HG02981 (cell line): ENCODE measurements at regions not wholly inside any gene's neighbourhood (a gene's known extent, or its start where the extent isn't known, plus 50 kb on each side); places are given as distances from the start of the nearest gene placed in this dataset.

Source experiments
- ATAC-seq: cut with Tn5 transposase; IDR thresholded peaks from one replicate; pipeline ENCODE4 v1.9.1; 2021; ENCODE audit warnings: mild to moderate bottlenecking, moderate library complexity; ENCODE audit not compliant: unreplicated experiment

DNA sequence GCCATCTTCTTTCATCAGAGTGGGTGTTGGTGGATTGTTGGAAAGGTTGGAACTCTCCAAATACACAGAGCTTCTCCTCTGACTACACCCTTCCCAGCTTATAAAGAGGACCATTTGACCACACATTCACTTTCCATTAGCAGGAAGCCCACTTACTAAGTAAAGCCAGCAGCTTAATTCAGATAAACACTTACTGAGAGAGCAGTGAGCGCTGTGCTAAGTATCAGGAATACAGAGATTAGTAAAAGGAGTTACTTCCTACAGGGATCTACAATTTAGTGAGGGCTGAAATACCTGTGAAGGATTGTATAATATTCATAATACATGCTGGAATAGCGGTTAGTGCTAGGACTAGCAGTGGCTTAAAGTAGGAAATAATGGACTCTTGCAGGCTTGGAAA, 343.0 kb downstream of the NYAP2 start:
- no peak for ATAC-seq

DNA sequence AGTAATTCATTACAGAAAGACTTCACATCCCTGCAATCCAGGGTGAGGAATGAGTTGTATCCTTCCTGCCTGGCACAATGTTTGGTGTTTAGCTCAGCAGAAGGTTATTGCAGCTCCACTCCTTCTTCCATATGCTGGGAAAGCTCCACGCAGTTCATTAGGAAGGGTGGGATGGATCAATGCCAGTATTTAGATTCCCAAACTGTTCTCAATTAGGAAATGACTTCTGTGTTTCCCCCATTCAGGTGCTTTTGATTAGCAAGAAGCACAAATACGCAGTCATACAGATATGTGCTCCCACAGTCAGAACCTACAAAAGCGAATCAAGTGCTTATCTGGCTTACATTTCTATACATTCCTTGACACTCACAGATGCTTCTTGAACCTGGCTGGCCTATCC, 340.6 kb downstream of the NYAP2 start:
- ATAC-seq, result no peak

DNA sequence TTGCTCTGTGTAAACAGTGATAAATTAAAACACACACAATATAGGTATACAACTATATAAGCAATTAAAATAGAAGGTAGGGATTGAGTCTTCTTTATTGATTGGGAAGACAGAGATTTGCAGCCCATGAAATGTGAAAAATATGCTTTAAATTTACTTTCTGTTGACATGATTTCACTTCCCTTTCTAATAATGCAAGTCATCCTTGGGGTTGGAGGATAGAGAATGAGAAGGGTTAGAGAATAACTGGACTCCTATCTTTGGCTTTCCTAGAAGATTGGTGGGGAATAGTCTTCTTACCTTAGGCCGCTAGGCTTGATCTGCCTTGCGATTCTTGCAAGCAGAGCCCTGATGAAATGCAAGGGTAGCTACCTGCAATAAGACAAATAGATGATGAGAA, 339.8 kb downstream of the NYAP2 start:
- no peak for ATAC-seq

DNA sequence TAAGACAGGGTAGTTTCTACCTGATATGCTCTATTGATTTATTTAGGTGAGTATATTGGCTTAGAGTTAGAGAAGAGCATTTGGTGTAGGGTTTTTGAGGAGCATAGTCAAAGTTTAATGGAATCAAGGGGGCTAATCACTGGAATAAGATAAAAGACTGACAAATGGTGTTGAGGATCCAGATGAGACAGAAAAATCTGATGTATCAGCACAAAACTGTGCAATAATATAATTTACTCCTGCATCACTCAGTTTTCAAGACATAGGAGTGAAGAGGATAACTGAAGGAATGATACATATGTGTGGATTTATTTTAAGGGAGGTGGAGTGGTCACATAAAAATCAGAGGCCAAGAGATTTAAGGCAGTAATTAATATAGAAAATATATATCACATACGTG, 339.2 kb downstream of the NYAP2 start:
- no peak for ATAC-seq

DNA sequence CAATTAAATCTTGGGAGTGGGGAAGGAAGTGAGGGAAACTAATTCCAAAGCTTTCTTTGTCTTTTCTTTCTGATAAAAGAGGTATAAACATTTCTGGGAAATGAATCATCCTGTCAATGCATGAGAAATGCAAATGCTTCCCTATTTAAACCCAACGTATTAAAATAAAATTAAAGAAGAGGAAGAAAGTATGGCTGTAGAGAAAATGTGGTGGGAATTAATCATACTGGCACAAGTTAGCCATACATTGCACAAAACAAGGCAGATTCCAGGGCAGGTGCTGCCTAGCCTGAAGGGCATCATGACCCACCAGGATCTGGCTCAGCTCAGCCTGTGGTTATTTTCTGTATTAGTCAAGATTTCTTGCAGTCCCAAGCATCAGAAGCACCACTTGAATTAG, 338.0 kb downstream of the NYAP2 start:
- ATAC-seq, result no peak

DNA sequence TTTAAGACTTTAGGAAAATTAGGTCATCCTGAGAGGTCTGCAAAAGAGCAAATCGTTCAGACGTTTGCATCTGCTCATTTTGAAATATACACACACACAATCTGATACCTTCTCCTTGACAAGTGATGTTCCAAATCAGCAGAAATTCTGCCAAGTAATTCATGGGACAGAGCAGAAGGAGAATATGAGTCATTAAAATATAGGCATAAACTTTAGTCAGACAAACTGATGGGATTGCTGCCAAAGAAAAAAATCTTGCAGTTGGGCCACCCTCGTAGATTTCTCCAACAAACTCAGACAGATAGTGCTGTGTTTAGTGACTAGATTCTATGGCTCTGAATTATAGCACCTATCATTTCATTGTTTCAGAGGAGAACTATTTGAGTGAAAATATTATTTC, 336.3 kb downstream of the NYAP2 start:
- no peak for ATAC-seq

DNA sequence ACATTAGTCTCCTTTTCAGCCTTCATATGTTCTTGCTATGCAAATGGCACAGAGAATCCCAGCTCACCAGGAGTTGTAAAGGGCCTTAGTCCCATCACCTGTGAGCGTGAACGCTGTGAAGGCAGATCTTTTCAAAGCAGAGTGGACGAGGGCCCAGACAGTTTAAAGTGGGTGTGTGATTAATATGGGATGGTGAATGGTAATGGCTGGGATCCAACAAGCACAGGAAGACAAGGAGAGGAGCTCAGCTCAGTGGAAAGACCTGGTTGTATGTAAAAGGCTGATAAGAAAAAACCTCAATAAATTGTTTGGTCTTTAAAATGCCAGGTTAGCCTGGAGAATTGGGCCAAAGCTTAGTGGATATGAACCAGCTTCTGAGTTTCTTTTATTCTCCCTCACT, 326.2 kb downstream of the NYAP2 start:
- ATAC-seq, result no peak
